Colonic mucosa (tissue), 4 donors: ENCODE measurements at regions not wholly inside any gene's neighbourhood (a gene's known extent, or its start where the extent isn't known, plus 50 kb on each side); places are given as distances from the start of the nearest gene placed in this dataset.

Source experiments
- DNase-seq: peaks from one replicate; pipeline ENCODE4 v3.0.0-alpha.2; 2020
- H3K27ac ChIP-seq: fragments of 200-600 bp; one replicate; pipeline ENCODE4 v1.8.0; 2021
- H3K27me3 ChIP-seq: fragments of 200-600 bp; one replicate; pipeline ENCODE4 v1.8.0; 2021
- H3K36me3 ChIP-seq: fragments of 200-600 bp; one replicate; pipeline ENCODE4 v1.8.0; 2021
- H3K4me1 ChIP-seq: fragments of 200-600 bp; one replicate; pipeline ENCODE4 v1.8.0; 2021; ENCODE audit warnings: mild to moderate bottlenecking
- H3K4me3 ChIP-seq: fragments of 200-600 bp; one replicate; pipeline ENCODE4 v1.8.0; 2021
- H3K9ac ChIP-seq, 2 donors: one replicate each; pipeline ENCODE4 v1.7.0; 2013; ENCODE audit warnings: control low read depth in 2 of 2, low read depth in 2 of 2, low read length in 2 of 2
- H3K9me3 ChIP-seq: fragments of 200-600 bp; one replicate; pipeline ENCODE4 v1.8.0; 2021
- CTCF ChIP-seq: fragments of 200-600 bp; IDR thresholded peaks from one replicate; pipeline ENCODE4 v1.8.0; 2022; ENCODE audit warnings: antibody characterized with exemption, mild to moderate bottlenecking
- intact Hi-C: fragments of 100-400 bp; cut with DNase I; formaldehyde crosslinking; loops from one replicate; pipeline ENCODE4 v1.14.1; 2022
- donor health status: healthy.
- donor health status: DM: no; HTN: no; CAD: no.
- donor health status: DM: no; HTN: no; CAD: no.

GRCh38 chr3:105195260-105195659, 171.4 kb upstream of the ALCAM start:
- intact Hi-C loops, result no loop called here
- DNase-seq, result no peak
- Histone ChIP-seq H3K9ac (no peak overlapping the region), H3K4me1 (no peaks in the 10 kb centered on the region), H3K27me3 (no peaks in the 10 kb centered on the region), H3K36me3 (no peaks in the 10 kb centered on the region), H3K9me3 (no peaks in the 10 kb centered on the region), H3K27ac (no peak overlapping the region), H3K4me3 (no peak overlapping the region)
- TF ChIP-seq CTCF, result no peak

GRCh38 chr3:105197863-105198262, 168.8 kb upstream of the ALCAM start:
- Histone ChIP-seq H3K36me3 (no peaks in the 10 kb centered on the region), H3K4me1 (no peaks in the 10 kb centered on the region), H3K4me3 (no peak overlapping the region), H3K27me3 (no peaks in the 10 kb centered on the region), H3K9ac (no peak overlapping the region), H3K9me3 (no peaks in the 10 kb centered on the region), H3K27ac (no peak overlapping the region)
- no peak for DNase-seq
- TF ChIP-seq CTCF, result no peak
- intact Hi-C loops, result no loop called here

GRCh38 chr3:105199217-105199616, 167.5 kb upstream of the ALCAM start:
- Histone ChIP-seq H3K4me1 (no peaks in the 10 kb centered on the region), H3K27ac (no peak overlapping the region), H3K36me3 (no peaks in the 10 kb centered on the region), H3K27me3 (no peaks in the 10 kb centered on the region), H3K9ac (no peak overlapping the region), H3K4me3 (no peak overlapping the region), H3K9me3 (no peaks in the 10 kb centered on the region)
- no peak for DNase-seq
- intact Hi-C loops, result no loop called here
- no peak for TF ChIP-seq CTCF

- Histone ChIP-seq H3K27me3 (no peaks in the 10 kb centered on the region), H3K4me3 (no peak overlapping the region), H3K4me1 (no peaks in the 10 kb centered on the region), H3K36me3 (no peaks in the 10 kb centered on the region), H3K27ac (no peak overlapping the region), H3K9ac (no peak overlapping the region), H3K9me3 (no peaks in the 10 kb centered on the region)
- DNase-seq, result no peak
- intact Hi-C loops, result no loop called here
- no peak for TF ChIP-seq CTCF
Observed at GRCh38 chr3:105210141-105210540, 156.6 kb upstream of the ALCAM start.

- Histone ChIP-seq H3K4me1 (no peaks in the 10 kb centered on the region), H3K36me3 (no peaks in the 10 kb centered on the region), H3K27ac (no peak overlapping the region), H3K9ac (no peak overlapping the region), H3K27me3 (no peaks in the 10 kb centered on the region), H3K9me3 (no peaks in the 10 kb centered on the region), H3K4me3 (no peak overlapping the region)
- intact Hi-C loops, result no loop called here
- DNase-seq, result no peak
- no peak for TF ChIP-seq CTCF
Observed at GRCh38 chr3:105214590-105214989, 152.1 kb upstream of the ALCAM start.

- no peak for TF ChIP-seq CTCF
- Histone ChIP-seq H3K9ac (no peak overlapping the region), H3K27me3 (no peaks in the 10 kb centered on the region), H3K36me3 (no peaks in the 10 kb centered on the region), H3K9me3 (no peaks in the 10 kb centered on the region), H3K4me3 (no peak overlapping the region), H3K27ac (no peak overlapping the region), H3K4me1 (no peaks in the 10 kb centered on the region)
- intact Hi-C loops, result no loop called here
- no peak for DNase-seq
Observed at GRCh38 chr3:105222568-105223093, 144.1 kb upstream of the ALCAM start.
